Endothelial cell of umbilical vein (primary cell): ENCODE measurements at regions not wholly inside any gene's neighbourhood (a gene's known extent, or its start where the extent isn't known, plus 50 kb on each side); places are given as distances from the start of the nearest gene placed in this dataset.

Source experiments
- BruUV-seq: library from RNA; stranded (reverse); fragments of 400-500 nt; replicated peaks from 2 replicates; lab custom pipeline; 2021; lab: Mats Ljungman, UMichigan
- CTCF ChIA-PET: fragments of 300-600, 350-600 bp; sonication (Branson Sonifier 250); formaldehyde crosslinking; loops from one replicate; lab custom pipeline; 2021; ENCODE audit warnings: antibody characterized with exemption, inconsistent platforms; lab: Charles Lee
- POLR2A ChIA-PET: fragments of 300-600, 350-600 bp; sonication (Branson Sonifier 250); formaldehyde crosslinking; loops from one replicate; lab custom pipeline; 2021; ENCODE audit warnings: antibody characterized with exemption, inconsistent platforms; lab: Charles Lee
- DNase-seq: peaks from one replicate; pipeline ENCODE4 v3.0.0-alpha.2; 2011; ENCODE audit warnings: low read depth, low spot score
- FAIRE-seq: peaks from 2 replicates; lab custom pipeline; 2011; peaks lifted over from hg19 to GRCh38; lab: Jason Lieb, UNC
- H2AFZ ChIP-seq: 2 replicates; pipeline ENCODE4 v1.6.0; 2012; ENCODE audit warnings: low read depth, low read length, control low read depth, inconsistent platforms
- H3K27ac ChIP-seq: 2 replicates; pipeline ENCODE4 v1.5.1; 2011; ENCODE audit warnings: low read depth, mild to moderate bottlenecking, control low read depth, low read length, moderate library complexity; ENCODE audit not compliant: insufficient read depth
- H3K27me3 ChIP-seq, 2 experiments: 2 replicates each; pipeline versions ENCODE4 v1.6.0 to v1.6.1; 2011; ENCODE audit warnings: low read length in 2 of 2, mixed read lengths in 1 of 2; ENCODE audit not compliant: control insufficient read depth in 2 of 2, insufficient read depth in 2 of 2
- H3K36me3 ChIP-seq, 2 experiments: 2 replicates in 1 of 2; 3 replicates in 1 of 2; pipeline ENCODE4 v1.5.1; 2011; ENCODE audit warnings: low read length in 2 of 2, mild to moderate bottlenecking in 1 of 2, moderate library complexity in 1 of 2; ENCODE audit not compliant: control insufficient read depth in 2 of 2, insufficient read depth in 2 of 2; ENCODE audit errors: extremely low read depth in 1 of 2
- H3K4me1 ChIP-seq: 3 replicates; pipeline ENCODE4 v1.5.1; 2011; ENCODE audit warnings: mild to moderate bottlenecking, low read length; ENCODE audit not compliant: control insufficient read depth, insufficient read depth; ENCODE audit errors: extremely low read depth
- H3K4me2 ChIP-seq: 2 replicates; pipeline ENCODE4 v1.6.1; 2011; ENCODE audit warnings: low read length, control low read depth, mixed read lengths; ENCODE audit not compliant: insufficient read depth
- H3K4me3 ChIP-seq, 3 experiments: fragments of 200-600 bp in 1 of 3; sonication (generic), shearing (Covaris generic) in 1 of 3; replicated peaks in 1 of 3; 2 replicates each; pipeline ENCODE4 v1.5.1; 2011 to 2016; ENCODE audit warnings: control low read depth in 3 of 3, low read length in 3 of 3, mild to moderate bottlenecking in 2 of 3, inconsistent platforms in 1 of 3, low read depth in 1 of 3, moderate library complexity in 1 of 3; ENCODE audit not compliant: insufficient read depth in 1 of 3
- H3K79me2 ChIP-seq: 2 replicates; pipeline ENCODE4 v1.6.0; 2012; ENCODE audit warnings: low read length, inconsistent platforms; ENCODE audit not compliant: control insufficient read depth, insufficient read depth
- H3K9ac ChIP-seq: replicated peaks from 2 replicates; pipeline ENCODE3; 2011; ENCODE audit warnings: low read length, control low read depth; ENCODE audit not compliant: insufficient read depth; ENCODE audit errors: extremely low read depth
- H3K9me1 ChIP-seq: replicated peaks from 3 replicates; pipeline ENCODE4 v1.6.0; 2011; ENCODE audit warnings: mild to moderate bottlenecking, low read length; ENCODE audit not compliant: control insufficient read depth, insufficient read depth; ENCODE audit errors: extremely low read depth
- H3K9me3 ChIP-seq: replicated peaks from 2 replicates; pipeline ENCODE4 v1.5.1; 2012; ENCODE audit warnings: low read length, inconsistent platforms; ENCODE audit not compliant: control insufficient read depth, insufficient read depth
- H4K20me1 ChIP-seq: replicated peaks from 2 replicates; pipeline ENCODE3; 2011; ENCODE audit warnings: mild to moderate bottlenecking, low read length; ENCODE audit not compliant: control insufficient read depth, insufficient read depth; ENCODE audit errors: extremely low read depth
- EZH2 ChIP-seq: IDR thresholded peaks from 2 replicates; pipeline ENCODE4 v1.6.1; 2012; ENCODE audit warnings: borderline replicate concordance, low read depth, mild to moderate bottlenecking, moderate library complexity, low read length, inconsistent platforms; ENCODE audit not compliant: severe bottlenecking
- FOS ChIP-seq: IDR thresholded peaks from 2 replicates; pipeline ENCODE4 v1.6.1; 2011; ENCODE audit warnings: mild to moderate bottlenecking, low read length, moderate library complexity, borderline replicate concordance; ENCODE audit not compliant: insufficient read depth
- GATA2 ChIP-seq: IDR thresholded peaks from 2 replicates; pipeline ENCODE4 v1.7.0; 2011; ENCODE audit warnings: low read depth, mild to moderate bottlenecking, moderate library complexity, mixed read lengths, low read length; ENCODE audit not compliant: insufficient read length, insufficient read depth
- MYC ChIP-seq: IDR thresholded peaks from one replicate; pipeline ENCODE4 v1.6.1; 2011; ENCODE audit warnings: mild to moderate bottlenecking, low read depth, low read length
- POLR2A ChIP-seq: IDR thresholded peaks from 2 replicates; pipeline ENCODE4 v1.6.1; 2012; ENCODE audit warnings: low read depth, mild to moderate bottlenecking, control low read depth, low read length
- dilution Hi-C: fragments of 300-500 bp; cut with MboI; formaldehyde crosslinking; loops from one replicate; pipeline ENCODE4 v1.15.0; 2019; ENCODE audit warnings: low sequenced_read_pairs; ENCODE audit not compliant: extremely low pct_ligation_motif_present
- intact Hi-C: fragments of 100-400 bp; cut with micrococcal nuclease; formaldehyde crosslinking; loops from one replicate; pipeline ENCODE4 v1.10.0; 2022

- FAIRE-seq, result no peak
- DNase-seq, result no peak
- Histone ChIP-seq H3K9me3 (no peaks in the 10 kb centered on the region), H3K79me2 (no peaks in the 10 kb centered on the region), H3K27ac (no peak overlapping the region), H3K27me3 (no peaks in the 10 kb centered on the region), H4K20me1 (no peaks in the 10 kb centered on the region), H3K4me1 (peaks cover 8% of the 10 kb centered on the region), H3K4me2 (no peak overlapping the region), H3K36me3 (no peaks in the 10 kb centered on the region), H3K4me3 (no peak overlapping the region), H2AFZ (no peak overlapping the region), H3K9me1 (no peaks in the 10 kb centered on the region), H3K9ac (no peak overlapping the region)
- BruUV-seq, result no TSS peak
- intact Hi-C loops (no loop called here), dilution Hi-C loops (no loop called here)
- no peak for TF ChIP-seq EZH2
- no peak for TF ChIP-seq MYC
- TF ChIP-seq FOS, result no peak
- TF ChIP-seq GATA2, result no peak
- POLR2A ChIA-PET, result interaction anchor here (0.6 kb wide), 1 partner anchor 54 kb away, joined by 7 read pairs; no protein-coding TSS in a partner anchor
- CTCF ChIA-PET, result no interaction called here
Measured at GRCh38 chr7:46607176-46607575, 686.1 kb upstream of the IGFBP3 start.

GRCh38 chr7:46606761-46607160 lies 685.7 kb upstream of the IGFBP3 start:
- no peaks in the 10 kb centered on the region for H3K9me3 ChIP-seq
- intact Hi-C loops (no loop called here), dilution Hi-C loops (no loop called here)
- H3K27ac ChIP-seq, result no peak overlapping the region
- ChIA-PET POLR2A (interaction anchor here (0.6 kb wide), 1 partner anchor 54 kb away, joined by 7 read pairs; no protein-coding TSS in a partner anchor), CTCF (no interaction called here)
- DNase-seq (no peak), FAIRE-seq (no peak)
- H3K4me2 ChIP-seq, result no peak overlapping the region
- no TSS peak for BruUV-seq
- H3K4me1 ChIP-seq, result peaks cover 8% of the 10 kb centered on the region
- no peak overlapping the region for H2AFZ ChIP-seq
- H3K9ac ChIP-seq, result no peak overlapping the region
- no peak overlapping the region for H3K4me3 ChIP-seq
- no peaks in the 10 kb centered on the region for H3K27me3 ChIP-seq
- H4K20me1 ChIP-seq, result no peaks in the 10 kb centered on the region
- no peaks in the 10 kb centered on the region for H3K36me3 ChIP-seq
- no peak for TF ChIP-seq MYC
- TF ChIP-seq POLR2A, result no peak
- TF ChIP-seq GATA2, result no peak
- no peak for TF ChIP-seq FOS
- no peaks in the 10 kb centered on the region for H3K79me2 ChIP-seq
- no peaks in the 10 kb centered on the region for H3K9me1 ChIP-seq
